Sigmoid colon (tissue), 4 donors: ENCODE measurements at regions not wholly inside any gene's neighbourhood (a gene's known extent, or its start where the extent isn't known, plus 50 kb on each side); places are given as distances from the start of the nearest gene placed in this dataset.
"Not testable (repeated sequence)": the region's sequence is repeated elsewhere in the genome, so short reads cannot be mapped to it uniquely, and the experiment has no call there.

Experiments
- CTCF ChIP-seq, 4 experiments: fragments of 450-650 bp in 3 of 4; fragments of 200-600 bp in 1 of 4; IDR thresholded peaks; one replicate each; pipeline ENCODE4 v1.5.1; 2016 to 2019; ENCODE audit warnings: antibody characterized with exemption in 4 of 4, mild to moderate bottlenecking in 3 of 4, moderate library complexity in 2 of 4
- EP300 ChIP-seq, 4 donors: sonication (generic); formaldehyde crosslinking; IDR thresholded peaks; one replicate each; pipeline ENCODE4 v1.6.1; 2017; ENCODE audit warnings: antibody characterized with exemption in 4 of 4
- POLR2A ChIP-seq, 2 donors: fragments of 450-650 bp; IDR thresholded peaks; one replicate each; pipeline ENCODE4 v1.6.1; 2016; ENCODE audit warnings: antibody characterized with exemption in 2 of 2, mild to moderate bottlenecking in 2 of 2, moderate library complexity in 2 of 2

DNA sequence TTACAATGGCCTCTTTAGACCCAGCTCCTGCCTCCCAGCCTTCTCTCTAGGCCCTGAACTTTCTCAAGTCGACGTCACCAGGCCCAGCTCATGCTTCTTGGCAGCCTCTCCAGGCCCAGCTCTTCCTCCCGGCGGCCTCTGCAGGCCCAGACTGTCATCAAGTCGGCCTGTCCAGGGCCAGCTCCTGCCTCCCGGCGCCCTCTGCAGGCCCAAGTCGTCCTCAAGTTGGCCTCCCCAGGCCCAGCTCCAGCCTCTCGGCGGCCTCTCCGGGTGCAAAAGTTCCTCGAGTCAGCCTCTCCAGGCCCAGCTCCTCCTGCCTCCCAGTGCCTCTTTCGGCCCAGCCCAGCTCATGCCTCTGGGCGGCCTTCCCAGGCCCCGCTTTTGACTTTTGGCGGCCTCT, 158.1 kb upstream of the CDK13 start:
- not testable (repeated sequence) for TF ChIP-seq CTCF, POLR2A, EP300 (IDR thresholded peaks at IDR 0.05)
